ENCODE measurements at regions not wholly inside any gene's neighbourhood (a gene's known extent, or its start where the extent isn't known, plus 50 kb on each side); places are given as distances from the start of the nearest gene placed in this dataset.
A peak's percentile ranks its signal among the peaks of the same experiment; 100 is the strongest.
"Not testable (repeated sequence)": the region's sequence is repeated elsewhere in the genome, so short reads cannot be mapped to it uniquely, and the experiment has no call there.

DNA sequence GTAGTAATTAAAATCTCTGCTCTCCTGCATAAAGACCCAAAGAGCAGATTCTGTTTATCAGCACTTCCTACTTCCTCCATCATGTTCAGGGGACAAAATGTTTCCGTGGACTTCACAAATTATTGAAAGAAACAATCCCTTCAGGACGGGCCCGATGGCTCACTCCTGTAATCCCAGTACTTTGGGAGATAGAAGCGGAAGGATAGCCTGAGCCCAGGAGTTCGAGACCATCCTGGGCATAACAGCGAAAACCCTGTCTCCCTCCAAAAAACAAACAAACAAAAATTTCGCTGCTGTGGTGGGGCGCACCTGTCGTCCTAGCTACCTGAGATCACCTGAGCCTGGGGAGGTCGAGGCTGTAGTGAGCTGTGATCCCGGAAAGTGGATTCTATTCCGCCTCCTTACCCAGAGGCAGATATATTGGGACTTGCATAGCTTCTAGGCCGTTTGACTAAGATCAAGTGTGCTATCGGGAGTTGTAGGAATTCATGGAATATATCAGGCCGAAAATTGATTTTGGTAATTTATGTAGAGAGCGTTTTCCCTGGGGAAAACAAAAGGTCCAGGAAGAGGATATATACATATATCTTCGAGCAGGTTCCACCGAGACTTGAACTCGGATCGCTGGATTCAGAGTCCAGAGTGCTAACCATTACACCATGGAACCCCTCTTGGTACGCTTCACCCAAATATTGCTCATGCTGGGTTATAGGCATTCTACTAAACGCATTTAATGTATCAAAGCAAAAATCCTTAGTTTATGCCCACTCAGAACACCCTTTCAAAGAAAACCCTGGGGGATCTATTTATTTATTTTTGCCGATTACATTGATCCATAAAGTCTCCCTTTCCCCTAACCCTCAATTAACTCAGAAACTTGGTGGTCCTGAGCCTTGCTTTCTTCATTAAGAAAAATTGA lies 74.5 kb upstream of the ZNF184 start:
- DNase-seq (ENCODE audit: low read depth in 2 of 2), result peak in 1 of 2 donors; percentile 30

- DNase-seq (ENCODE audit: low read depth in 2 of 2), result no peak
Measured at GRCh38 chr6:27546522-27546921, 73.6 kb upstream of the ZNF184 start.

- DNase-seq (ENCODE audit: low read depth in 2 of 2), result peak in 1 of 2 donors; percentile 46
Measured at GRCh38 chr6:27545271-27546046, 72.6 kb upstream of the ZNF184 start.

- no peak for DNase-seq (ENCODE audit: low read depth in 2 of 2)
Measured at GRCh38 chr6:27544612-27545260, 71.8 kb upstream of the ZNF184 start.

- DNase-seq (ENCODE audit: low read depth in 2 of 2), result not testable (repeated sequence)
Measured at GRCh38 chr6:27544135-27544534, 71.2 kb upstream of the ZNF184 start.

DNA sequence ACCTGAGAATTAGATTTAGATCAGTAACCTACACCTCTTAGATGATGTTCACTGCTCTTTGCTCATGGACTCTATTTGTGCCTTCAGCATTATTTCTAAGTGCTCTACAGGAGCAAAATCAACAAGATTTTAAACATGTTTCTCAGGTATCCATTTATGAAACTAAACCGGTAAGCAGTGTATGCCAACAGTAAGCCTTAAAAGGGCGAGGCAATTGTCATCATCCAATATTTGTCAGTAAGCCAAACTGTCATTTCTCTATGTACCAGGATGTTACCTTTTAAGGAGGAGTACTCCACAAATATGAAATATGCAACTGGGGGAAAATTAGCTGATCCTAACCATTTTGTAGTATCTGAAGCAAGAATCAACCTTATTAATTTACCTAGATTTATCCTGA lies 69.6 kb upstream of the ZNF184 start:
- no peak for DNase-seq (ENCODE audit: low read depth in 2 of 2)

- no peak for DNase-seq (ENCODE audit: low read depth in 2 of 2)
Measured at GRCh38 chr6:27541933-27542297, 69.0 kb upstream of the ZNF184 start.

DNA sequence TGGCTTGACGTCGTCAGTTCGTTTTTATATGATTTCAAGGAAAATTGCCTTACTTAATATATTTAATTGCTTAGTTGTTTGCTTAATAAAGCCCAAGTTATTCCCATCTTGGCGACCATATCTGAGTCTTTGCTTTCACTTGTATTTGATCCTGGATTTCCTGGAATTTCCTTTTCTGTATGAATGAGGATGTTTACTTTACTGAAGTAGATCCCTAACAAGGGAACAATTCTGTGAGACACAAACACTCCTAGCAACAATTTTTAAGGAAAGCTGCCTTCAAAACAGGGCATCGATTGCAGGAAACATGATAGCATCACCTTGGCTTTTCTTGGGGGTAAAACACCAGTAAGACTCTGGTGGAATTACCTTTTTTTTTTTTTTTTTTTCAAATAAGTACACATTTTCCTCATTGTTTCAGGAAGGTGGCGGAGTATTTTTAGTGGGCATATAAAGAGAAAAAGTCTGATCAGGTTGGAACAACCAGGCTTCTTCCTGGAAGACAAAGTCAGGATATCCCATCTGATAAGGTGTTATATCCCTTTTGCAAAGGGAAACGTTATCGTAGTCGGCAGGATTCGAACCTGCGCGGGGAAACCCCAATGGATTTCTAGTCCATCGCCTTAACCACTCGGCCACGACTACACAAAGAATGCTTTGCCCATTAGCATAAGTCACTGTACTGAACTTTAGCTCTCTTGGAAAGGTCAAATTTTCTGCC lies 68.5 kb upstream of the ZNF184 start:
- DNase-seq (ENCODE audit: low read depth in 2 of 2), result no peak

GRCh38 chr6:27539551-27539950 lies 66.6 kb upstream of the ZNF184 start:
- DNase-seq (ENCODE audit: low read depth in 2 of 2), result no peak

DNA sequence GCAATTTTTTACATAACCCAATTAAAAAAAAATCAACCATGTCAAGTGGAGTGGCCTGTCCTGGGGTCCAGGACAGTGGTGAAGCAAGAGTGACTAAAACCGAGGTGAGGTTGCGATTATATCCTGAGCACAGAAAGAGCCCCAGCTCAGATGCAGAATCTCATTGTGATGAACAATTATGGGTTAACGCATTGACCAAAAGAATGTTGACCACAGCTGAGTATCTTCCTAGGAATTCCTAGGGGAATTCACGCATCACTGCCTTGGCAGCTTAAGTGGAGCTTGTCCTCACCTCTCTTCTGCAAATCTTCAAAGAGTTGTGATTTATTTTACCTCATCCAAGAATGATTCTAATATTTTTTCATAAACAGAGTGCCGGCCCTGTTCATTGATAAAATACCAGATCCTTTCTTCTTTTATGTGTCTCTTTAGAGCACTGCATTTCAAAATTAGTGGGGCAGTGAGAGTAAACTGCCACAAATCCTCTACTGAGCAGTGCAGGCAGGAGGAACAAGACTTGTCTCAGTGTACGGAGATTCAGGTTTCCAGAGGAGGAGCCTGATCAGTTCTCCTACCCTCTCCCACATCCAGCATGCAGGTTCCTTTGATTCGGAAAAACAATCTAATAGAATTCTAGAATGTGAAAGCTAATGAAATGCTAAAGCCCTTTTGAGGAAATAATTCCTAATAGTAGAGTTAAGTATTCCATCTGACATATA lies 60.1 kb upstream of the ZNF184 start:
- DNase-seq (ENCODE audit: low read depth in 2 of 2), result no peak

- DNase-seq (ENCODE audit: low read depth in 2 of 2), result no peak
Measured at GRCh38 chr6:27531772-27532459, 59.0 kb upstream of the ZNF184 start.

DNA sequence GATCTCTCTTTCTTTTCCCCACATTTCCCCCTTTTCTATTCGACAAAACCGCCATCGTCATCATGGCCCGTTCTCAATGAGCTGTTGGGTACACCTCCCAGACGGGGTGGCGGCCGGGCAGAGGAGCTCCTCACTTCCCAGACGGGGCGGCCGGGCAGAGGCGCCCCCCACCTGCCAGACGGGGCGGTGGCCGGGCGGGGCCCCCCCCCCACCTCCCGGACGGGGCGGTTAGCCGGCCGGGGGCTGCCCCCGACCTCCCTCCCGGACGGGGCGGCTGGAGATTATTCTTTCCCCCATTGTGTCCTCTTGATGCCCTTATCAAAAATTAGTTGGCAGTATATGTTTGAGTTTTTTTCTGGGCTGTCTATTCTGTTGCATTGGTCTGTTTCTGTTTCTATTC lies 56.9 kb upstream of the ZNF184 start:
- not testable (repeated sequence) for DNase-seq (ENCODE audit: low read depth in 2 of 2)

DNA sequence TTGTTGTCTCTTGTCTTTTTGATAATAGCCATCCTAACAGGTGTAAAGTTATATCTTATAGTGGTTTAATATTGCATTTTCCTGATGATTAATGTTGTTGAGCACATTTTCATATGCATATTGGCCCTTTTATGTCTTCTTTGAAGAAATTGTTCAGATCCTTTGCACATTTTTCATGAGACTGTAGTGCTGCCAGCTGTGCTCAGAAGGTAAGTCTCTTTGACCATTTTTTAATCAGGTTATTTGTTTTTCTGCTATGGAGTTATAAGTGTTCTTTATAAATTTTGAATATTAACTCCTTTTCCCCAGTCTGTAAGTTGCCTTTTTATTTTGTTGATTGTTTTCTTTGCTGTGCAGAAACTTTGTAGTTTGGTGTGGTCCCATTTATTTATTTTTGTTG lies 55.8 kb upstream of the ZNF184 start:
- no peak for DNase-seq (ENCODE audit: low read depth in 2 of 2)

Data from activated CD4-positive, alpha-beta T cell treated with anti-CD3 and anti-CD28 coated beads for 24 hours (primary cell).